GM12873 (cell line): ENCODE measurements at regions not wholly inside any gene's neighbourhood (a gene's known extent, or its start where the extent isn't known, plus 50 kb on each side); places are given as distances from the start of the nearest gene placed in this dataset.

Source experiments
- CTCF ChIP-seq: IDR thresholded peaks from 2 replicates; pipeline ENCODE4 v1.5.1; 2012; ENCODE audit warnings: low read depth, mild to moderate bottlenecking, moderate library complexity, low read length, control low read depth; ENCODE audit not compliant: insufficient read depth; ENCODE audit errors: missing control alignments

GRCh38 chr15:57782731-57783130 lies 76.2 kb downstream of the POLR2M start:
- TF ChIP-seq CTCF, result no peak

DNA sequence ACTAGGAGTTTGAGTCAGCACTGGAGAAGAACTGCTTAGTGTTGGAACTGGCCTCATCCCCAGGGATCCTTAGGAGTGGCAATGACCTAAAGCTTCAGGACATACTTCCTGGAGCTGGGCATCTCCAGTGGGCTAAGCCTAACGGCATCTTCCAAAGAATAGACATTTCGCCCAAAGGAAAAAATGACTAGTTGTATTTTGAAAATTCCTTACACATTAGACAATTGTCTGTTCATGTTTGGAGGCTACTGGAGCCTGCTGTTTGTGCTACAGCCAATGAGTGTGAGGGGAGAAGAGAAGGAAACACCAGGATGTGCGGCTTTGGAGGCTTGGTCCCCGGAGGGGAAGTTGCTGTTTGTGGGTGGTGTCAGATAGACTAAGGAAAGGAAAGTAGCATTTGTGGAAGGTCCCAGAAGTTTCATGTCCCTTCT lies 77.6 kb downstream of the POLR2M start:
- no peak for TF ChIP-seq CTCF

DNA sequence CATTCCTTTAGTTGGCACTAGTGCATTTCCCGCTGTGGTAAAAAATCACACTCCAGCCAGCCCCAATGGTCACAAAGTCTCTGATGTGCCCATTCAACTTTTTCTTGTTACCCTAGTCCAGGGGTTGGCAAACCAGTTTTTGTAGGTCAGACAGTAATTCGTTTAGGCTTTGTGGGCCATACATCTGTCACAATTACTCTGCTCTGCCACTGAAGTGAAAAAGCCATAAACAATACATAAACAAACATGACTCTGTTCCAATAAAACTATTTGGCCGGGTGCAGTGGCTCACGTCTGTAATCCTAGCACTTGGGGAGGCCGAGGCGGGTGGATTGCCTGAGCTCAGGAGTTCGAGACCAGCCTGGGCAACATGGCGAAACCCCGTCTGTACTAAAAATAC lies 78.5 kb downstream of the POLR2M start:
- no peak for TF ChIP-seq CTCF

GRCh38 chr15:57785959-57786358 lies 79.4 kb downstream of the POLR2M start:
- TF ChIP-seq CTCF, result no peak

GRCh38 chr15:57789225-57789624 lies 82.7 kb downstream of the POLR2M start:
- no peak for TF ChIP-seq CTCF

- TF ChIP-seq CTCF, result no peak
These were observed 86.4 kb downstream of the POLR2M start for GRCh38 chr15:57792724-57793449.

GRCh38 chr15:57795261-57795660 lies 88.7 kb downstream of the POLR2M start:
- no peak for TF ChIP-seq CTCF
